ENCODE measurements at regions not wholly inside any gene's neighbourhood (a gene's known extent, or its start where the extent isn't known, plus 50 kb on each side); places are given as distances from the start of the nearest gene placed in this dataset.

DNA sequence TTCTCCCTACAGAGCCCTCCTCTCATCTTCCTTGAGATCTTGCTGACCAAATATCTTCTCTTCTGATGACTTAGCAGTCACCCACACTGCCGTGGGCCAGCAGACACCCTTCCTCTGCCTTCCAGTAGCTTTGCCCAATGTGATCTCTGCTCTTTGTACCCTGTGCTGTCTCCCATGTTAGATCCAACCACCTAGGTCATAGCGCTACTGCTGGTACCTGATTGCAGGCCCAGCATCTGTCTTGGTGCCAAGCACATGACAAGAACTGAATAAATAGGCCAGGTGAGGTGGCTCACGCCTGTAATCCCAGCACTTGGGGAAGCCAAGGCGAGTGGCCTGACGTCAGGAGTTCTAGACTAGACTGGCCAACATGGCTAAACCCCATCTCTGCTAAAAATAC is 149.7 kb downstream of the TM9SF2 start:
- TF ChIP-seq, protein P1, sequence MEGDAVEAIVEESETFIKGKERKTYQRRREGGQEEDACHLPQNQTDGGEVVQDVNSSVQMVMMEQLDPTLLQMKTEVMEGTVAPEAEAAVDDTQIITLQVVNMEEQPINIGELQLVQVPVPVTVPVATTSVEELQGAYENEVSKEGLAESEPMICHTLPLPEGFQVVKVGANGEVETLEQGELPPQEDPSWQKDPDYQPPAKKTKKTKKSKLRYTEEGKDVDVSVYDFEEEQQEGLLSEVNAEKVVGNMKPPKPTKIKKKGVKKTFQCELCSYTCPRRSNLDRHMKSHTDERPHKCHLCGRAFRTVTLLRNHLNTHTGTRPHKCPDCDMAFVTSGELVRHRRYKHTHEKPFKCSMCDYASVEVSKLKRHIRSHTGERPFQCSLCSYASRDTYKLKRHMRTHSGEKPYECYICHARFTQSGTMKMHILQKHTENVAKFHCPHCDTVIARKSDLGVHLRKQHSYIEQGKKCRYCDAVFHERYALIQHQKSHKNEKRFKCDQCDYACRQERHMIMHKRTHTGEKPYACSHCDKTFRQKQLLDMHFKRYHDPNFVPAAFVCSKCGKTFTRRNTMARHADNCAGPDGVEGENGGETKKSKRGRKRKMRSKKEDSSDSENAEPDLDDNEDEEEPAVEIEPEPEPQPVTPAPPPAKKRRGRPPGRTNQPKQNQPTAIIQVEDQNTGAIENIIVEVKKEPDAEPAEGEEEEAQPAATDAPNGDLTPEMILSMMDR (IDR thresholded peaks at IDR 0.05): no peak
- TF ChIP-seq POLR2AphosphoS5 (IDR thresholded peaks at IDR 0.05) (no peak), POLR2A (IDR thresholded peaks at IDR 0.05) (no peak), EP300 (IDR thresholded peaks at IDR 0.05) (no peak)
